GM21576 (cell line): ENCODE measurements at regions not wholly inside any gene's neighbourhood (a gene's known extent, or its start where the extent isn't known, plus 50 kb on each side); places are given as distances from the start of the nearest gene placed in this dataset.
"Not testable (repeated sequence)": the region's sequence is repeated elsewhere in the genome, so short reads cannot be mapped to it uniquely, and the experiment has no call there.

Source experiments
- ATAC-seq: cut with Tn5 transposase; IDR thresholded peaks from one replicate; pipeline ENCODE4 v1.9.1; 2021; ENCODE audit warnings: mild to moderate bottlenecking, moderate library complexity; ENCODE audit not compliant: unreplicated experiment

DNA sequence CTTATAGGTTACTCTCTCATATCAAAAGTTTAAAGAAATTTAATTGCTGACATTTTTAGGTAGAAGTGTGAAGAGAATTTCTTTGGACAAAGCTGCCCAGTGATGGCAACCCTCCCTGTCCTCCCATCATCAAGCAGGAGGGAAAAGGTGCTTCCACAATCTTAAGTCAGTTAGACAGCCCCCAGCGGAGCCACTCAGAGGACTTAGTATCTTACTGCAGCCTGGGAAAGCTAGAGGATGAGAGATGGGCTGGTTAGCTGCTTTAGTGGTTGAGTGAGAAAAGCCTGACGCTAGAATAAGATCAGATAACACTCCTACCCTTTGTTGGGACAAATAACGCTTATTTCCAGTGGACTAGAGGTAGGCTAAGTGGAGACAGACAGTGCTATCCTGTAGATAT is 227.1 kb downstream of the RFPL4B start:
- no peak for ATAC-seq

DNA sequence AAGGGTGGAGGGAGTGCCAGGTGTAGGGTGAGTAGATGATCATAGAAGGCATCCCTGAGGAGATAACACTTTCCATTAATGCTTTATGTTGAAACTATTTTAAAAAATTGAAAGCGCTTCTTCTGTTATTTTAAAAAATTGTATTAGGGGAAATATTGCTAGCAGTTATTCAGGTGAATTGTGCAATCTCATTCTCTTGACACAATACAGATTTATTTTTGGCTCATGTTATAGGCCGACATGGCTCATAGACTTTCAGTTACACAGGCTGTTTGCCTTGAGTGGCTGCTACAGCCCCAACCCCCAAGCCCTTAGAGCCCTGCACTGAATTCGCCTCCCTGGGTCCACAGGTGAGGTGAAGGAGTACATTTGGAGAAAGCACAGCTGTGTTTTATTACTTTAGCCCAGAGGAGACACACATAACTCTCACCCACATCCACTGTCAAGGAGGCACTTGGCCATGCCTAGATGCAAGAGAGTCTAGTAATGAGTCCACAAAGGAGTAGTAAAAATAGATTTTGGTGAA is 228.2 kb downstream of the RFPL4B start:
- ATAC-seq: no peak

DNA sequence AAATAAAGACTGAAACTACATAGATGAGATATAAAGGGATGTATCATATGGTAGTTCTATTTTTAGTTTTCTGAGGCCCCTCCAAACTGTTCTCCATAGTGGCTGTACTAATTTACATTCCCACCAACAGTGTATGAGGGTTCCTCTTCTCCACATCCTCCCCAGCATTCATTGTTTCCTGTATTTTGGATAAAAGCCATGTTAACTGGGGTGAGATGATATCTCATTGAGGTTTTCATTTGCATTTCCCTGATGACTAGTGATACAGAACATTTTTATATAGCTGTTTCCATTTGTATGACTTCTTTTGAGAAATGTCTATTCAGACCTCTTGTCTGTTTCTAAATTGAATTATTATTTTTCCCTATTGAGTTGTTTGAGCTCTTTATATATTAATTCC is 229.3 kb downstream of the RFPL4B start:
- no peak for ATAC-seq

DNA sequence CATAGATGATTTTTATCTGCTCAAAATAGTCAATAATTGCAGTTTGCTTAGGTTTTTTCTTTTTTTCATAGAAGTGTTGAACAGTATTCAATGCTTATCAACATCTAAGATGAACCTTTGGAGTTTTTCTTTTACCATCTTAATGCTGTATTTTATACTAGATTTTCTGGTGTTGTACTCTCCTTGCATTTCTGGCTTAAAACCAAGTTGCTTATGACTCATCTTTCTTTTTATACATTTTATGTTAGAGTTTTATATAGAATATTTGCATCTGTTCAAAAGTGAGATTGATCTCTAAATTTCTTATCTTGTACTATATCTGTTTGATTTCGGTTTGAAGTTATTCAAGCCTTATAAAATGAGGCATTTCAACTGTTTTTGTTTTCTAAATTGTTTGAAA is 232.5 kb downstream of the RFPL4B start:
- no peak for ATAC-seq

DNA sequence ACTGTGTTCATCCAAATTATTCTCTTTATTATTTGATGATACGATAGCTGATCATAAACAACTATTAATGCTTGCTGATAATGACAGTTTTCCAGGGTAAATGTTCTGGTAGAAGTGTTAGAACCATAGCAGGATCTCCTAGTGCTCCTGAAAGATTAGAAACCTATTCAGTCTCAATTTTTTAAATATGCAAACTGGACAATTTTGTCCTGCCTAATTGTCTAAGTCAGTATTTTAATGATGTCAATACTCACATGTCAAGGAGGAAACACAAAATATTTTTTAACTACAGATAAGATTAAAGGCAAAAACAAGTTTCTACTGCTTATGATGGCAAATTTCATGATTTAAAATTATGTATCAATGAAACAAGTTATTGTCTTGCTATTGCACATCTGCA is 233.9 kb downstream of the RFPL4B start:
- no peak for ATAC-seq

DNA sequence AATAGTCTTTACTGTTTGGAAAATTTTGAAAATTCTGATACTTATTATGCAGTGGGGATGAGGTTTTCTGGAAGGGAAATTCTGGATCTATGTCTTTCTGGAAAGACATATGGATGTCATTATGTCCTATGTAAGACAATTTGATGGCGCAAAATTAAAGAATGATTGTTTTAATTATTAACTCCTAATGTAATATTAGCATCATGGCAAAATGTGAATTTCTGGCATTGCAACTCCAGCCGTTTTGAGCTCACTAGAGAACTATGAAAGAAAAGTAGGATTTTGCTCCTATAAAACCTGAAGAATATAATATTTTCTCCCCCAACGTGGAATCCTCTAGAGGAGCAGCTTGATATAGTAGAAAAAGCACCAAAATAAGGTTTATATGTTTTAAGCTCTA is 243.2 kb downstream of the RFPL4B start:
- ATAC-seq: no peak

DNA sequence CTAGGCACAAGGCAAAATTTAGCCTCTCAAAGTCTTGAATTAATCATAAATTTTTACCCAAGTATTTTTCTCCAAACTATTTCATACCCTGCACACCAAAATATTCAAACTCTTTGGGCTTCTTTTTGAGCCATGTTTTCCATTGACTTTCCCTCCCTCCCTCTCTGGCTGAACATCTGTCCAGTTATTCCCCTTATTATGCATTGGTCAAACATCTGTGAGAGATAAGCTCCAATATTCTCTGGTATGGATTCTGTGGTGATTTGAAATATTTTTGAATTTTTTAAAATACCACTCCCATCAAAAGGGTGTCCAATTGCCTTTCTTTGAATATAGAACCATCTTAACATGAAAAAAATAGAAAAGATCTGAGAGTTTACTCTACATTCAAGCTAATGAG is 244.2 kb downstream of the RFPL4B start:
- no peak for ATAC-seq

DNA sequence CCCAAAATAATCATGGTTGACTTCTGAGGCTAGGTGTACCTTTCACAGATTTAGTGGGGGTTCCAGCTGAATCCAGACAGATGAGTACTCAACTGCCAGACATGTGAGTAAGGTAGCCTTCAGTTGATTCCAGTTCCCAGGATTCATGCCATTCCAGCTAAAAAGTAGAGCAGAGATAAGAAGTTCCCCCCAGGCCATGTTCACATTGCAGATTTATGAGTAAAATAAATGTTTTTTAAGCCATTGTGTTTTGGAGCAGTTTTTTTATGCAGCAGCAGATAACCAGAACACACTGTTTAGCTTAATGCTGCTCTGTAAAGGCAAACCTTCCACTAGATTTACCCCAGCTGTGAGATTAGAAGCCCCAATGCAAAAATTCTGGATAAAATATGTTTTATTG is 245.0 kb downstream of the RFPL4B start:
- no peak for ATAC-seq

DNA sequence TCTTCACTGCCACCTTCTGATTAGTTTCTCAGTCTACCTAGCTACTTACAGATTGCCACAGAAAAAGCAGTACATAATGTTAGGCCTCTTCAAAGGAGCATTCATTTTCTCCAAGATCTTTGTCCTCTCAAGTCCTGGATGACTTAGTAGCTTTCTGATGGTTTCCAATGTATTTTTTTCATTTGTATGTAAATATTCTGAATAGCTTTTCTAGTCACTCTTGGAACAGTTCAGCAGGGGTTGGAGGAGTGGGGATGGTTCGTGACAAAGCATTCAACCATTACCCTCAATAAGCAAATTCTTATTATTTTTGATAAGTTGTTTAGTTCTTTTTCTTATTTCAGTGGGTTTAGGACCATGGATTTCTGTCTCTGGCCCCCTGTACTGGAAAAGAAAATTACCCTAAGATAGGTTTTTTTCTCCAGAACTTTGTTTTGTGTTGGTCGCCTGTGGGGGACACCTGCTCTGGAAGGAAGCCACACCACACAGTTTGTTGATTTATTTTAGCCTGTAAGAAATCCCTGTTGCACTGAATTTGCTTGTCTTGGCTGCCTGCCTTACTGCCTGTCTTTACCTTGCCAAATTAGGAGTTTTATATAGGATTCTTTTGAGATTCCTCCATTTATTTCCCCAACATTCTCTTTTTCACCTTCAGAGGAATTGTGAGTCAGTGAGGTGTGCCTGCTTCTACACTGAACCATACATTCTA is 247.9 kb downstream of the RFPL4B start:
- ATAC-seq: no peak

DNA sequence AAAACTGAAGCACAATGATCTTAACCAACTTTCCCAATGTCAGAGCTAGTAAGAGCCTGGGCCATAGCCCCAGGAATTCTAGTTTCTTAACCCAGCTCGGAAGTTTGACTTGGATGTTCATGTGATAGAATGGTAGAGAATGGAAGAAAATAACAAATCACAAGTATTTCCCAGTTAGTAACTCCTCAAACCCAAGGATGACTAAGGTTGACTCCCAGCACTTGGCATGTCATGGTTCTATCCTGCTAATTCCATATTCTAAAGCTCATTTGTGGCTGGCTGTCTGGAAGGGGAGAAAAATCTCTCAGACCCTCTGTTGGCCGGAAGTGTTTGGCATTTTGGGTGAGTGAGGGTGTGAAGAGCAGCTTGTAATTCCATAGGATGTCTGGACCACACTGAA is 248.7 kb downstream of the RFPL4B start:
- no peak for ATAC-seq

DNA sequence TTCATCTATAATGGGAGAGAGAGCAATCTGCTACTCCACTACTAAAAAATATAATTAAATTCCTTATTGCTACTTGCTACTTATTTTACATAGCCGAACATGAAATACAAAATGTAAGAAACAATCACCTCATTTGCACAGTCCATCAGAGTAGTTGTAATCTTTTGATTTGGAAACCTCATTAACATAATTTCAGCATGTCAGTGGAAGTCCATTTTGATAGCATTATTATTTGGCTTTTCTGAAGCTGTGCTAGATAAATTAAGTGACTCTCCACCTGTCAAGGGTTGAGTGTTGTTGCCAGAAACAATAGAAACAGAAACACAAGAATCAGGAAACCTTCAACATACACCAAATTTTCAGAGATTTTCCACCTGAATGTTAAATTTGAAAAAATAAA is 250.0 kb downstream of the RFPL4B start:
- ATAC-seq: no peak

DNA sequence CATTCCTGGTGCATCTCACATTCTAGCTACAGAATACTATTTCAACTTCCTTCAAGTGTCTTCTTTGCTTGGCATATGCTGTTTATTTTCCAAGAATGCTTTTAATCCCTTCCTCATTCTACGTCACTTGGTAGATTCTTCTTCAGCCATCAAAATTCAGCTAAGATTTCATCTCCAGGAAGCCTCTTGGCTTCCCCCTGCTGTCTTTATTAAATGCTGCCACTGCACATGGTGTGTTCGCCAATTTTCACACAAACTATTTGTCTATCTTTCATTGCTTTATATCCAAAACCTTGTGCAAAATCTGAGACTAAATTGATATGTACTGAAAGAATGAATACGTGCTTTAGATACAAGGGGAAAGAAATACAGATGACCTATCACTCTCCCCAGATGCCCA is 253.0 kb downstream of the RFPL4B start:
- ATAC-seq: no peak

DNA sequence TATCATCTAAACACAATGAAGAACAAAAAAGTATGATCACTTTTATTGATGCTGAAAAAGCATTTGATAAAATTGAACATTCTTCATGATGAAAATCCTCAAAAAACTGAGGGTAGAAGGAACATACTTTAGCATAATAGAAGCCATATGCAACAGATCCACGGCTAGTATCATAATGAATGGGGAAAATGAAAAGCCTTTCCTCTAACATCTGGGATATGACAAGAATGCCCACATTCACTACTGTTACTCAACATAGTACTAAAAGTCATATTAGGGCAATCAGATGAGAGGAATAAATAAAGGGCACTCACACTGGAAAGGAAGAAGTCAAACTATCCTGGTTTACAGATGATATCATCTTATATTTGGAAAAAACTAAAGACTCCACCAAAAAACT is 256.6 kb downstream of the RFPL4B start:
- ATAC-seq: no peak

DNA sequence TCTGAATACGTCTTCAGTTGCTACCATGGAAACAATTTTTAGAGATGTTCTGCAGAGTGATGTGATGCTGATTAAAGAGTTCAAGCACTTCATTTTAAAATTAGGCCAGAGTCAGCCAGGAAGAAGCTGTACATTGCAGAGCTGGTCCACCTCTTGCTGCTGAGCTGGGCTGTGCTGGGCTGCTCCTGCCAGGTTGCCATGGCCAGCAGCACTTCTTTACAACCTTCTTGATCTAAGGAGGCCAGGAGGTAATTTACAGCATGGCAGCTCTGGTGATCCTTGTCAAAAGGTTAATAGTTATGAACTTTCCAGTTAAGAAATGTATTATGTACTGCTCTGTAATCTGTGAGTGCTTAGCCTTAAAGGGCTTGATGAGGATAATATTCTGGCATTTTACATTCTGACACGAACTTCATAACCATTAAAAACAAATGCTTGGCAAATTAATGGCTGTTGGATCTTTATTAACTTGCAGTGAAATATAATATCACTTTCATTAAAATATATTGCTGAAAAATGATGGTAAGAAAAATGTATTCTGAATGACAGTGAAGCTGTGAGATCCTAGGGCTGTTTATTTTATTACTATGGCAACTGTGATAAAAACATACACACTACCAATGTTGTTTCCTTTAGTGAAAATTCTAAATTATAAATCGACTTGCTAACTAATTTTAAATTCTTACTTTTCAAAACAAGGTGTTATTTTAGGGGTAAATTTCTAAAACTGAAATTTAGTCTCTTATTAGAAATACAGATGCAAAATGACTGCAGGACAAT is 259.7 kb downstream of the RFPL4B start:
- ATAC-seq: no peak

DNA sequence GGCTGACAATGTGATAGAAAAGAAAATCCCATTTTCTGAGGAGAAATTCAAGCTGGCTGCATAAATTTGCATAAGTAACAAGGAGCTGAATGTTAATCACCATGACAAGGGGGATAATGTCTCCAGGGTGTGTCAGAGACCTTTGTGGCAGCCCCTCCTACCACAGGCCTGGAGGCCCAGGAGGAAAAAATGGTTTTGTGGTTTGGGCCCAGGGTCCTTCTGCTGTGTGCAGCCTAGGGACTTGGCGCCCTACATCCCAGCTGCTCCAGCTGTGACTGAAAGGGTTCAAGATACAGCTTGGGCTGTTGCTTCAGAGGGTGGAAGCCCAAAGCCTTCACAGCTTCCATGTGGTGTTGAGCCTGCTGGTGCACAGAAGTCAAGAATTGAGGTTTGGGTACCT is 261.8 kb downstream of the RFPL4B start:
- not testable (repeated sequence) for ATAC-seq

DNA sequence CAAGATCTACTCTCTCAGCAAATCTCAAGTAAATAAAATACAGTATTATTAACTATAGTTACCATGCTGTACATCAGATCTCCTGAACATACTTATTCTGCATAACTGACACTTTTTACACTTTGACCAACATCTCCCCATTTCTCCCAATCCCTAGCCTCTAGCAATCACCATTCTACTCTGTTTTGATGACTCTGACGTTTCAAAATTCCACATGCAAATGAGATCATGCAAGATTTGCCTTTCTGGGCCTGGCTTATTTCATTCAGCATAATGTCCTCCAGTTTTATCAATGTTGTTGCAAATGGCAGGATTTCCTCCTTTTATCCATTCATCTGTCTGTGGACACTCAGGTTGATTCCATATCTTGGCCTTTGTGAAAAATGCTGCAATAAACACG is 266.3 kb downstream of the RFPL4B start:
- ATAC-seq: no peak

DNA sequence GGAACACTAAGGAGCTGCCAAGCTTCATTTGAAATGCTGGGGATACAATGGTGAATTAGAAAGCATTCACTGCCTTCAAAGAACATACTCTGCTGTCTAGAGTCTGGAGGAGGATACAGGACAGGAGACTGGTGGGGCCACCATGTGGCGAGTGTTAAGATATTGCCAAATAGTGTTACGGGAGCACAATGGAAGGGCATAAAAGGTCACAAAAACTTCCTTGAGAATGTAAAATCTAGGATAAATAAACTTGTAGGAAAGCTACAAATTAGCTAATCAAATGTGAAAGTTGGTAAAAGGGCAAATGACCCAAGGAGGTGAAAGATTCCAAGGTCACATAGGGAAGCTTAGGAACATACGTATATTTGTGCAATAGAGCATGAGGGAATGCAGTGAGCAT is 271.7 kb downstream of the RFPL4B start:
- ATAC-seq: no peak

DNA sequence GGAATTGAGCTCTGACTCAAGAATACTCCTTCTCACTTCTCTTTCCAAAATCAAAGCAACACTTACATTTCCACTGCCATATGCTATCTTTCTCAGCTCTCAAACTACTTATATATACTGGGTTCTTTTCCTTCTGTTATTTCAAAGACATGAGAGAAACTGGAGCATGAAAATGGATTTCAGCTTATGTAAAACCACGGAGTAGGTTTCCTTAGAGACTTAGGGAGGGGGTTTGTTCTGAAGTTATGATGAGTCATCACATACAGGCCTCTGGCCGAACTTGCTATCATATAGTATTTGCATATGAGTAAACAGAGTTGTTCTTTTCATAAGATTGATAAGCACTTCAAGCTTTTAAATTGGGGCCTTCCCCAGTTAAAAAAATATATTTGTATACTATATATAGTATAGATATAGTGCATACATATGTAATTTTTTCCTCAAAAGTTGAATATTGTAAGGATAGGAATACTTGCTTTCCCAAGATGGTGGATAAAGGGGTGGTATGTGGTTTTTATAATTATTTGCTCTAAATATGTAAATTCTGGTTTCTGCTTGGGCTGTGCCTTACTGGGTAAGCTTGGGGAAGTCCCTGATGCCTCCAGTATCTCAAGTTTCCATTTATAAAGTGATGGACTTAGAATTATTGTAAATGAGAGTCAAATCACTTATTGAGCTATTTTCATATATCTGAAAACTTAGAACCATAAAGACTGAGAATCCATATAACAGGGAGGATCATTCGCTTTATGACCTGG is 273.9 kb downstream of the RFPL4B start:
- peak; percentile 58 for ATAC-seq

DNA sequence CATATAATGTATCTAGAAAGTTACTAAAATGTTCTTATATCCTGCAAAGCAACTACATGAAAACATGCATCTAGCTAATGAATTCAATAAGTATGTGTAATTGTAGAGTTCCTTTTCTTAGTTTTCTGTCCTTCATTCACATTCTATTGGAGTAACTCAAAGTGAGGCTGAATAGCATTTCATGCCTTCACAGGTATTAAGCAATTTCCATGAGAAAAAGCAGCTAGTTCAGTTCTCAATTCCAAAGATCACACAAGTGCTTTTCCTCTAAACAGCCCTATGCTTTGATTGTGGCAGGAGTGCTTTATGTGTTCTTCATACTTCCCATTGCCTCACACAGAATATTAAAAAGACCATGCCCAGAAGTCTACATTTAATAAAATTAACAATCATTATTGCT is 274.9 kb downstream of the RFPL4B start:
- ATAC-seq: no peak

DNA sequence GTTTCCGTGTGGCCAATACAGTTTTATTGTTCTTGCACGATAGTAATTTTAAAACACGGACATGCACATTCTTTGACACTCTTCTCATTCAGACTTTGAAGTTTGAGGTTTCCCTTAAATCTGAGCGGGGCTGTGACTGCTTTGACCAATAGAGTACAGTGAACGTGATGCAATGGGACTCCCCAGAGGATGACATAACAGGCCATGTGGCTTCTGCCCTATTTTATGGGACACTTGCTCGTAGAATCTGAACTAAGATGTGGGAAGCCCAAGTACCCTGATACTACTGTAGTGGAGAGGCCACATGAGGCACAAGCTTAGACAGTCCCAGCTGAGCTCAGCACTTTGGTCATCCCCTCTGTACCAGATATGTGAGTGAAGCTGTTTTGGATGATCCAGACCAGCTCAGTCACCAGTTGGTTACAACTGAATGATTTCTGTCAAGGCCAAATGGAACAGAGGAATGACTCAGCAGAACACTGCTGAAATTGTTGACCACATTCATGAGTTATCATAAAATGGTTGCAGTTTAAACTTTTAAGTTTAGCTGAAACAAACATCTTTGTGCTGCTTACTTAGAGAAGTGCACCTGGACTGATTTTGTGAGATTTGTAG is 279.4 kb downstream of the RFPL4B start:
- ATAC-seq: peak; percentile 82

DNA sequence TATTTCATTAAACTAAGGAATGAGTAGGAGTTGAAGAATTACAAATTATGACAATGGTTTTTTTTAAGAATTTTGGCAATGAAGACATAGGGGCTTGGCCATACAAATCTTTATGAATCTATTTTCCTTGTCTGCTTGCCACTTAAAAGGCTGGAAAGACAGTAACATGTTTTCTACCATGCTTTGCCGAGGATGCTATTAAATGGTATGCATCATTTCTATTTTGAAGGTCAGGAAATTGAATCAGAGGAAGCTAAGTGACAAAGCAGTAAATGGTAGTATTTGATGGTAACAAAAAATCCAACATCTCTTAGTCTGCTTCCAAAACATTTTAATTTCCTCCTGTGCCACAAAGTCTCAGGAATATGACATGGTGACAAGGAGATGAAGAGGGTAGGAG is 287.2 kb downstream of the RFPL4B start:
- ATAC-seq: no peak
